ENCODE measurements at regions not wholly inside any gene's neighbourhood (a gene's known extent, or its start where the extent isn't known, plus 50 kb on each side); places are given as distances from the start of the nearest gene placed in this dataset.

- no peak overlapping the region for H3K4me3 ChIP-seq (replicated peaks in 1 of 2; ENCODE audit: low read depth in 2 of 2, low read length in 2 of 2)
- TF ChIP-seq CTCF (IDR thresholded peaks at IDR 0.05; ENCODE audit: low read depth, low read length), result no peak
- no peak for DNase-seq (ENCODE audit: low read depth in 2 of 2)
These were observed 373.6 kb downstream of the NUP35 start for GRCh38 chr2:183497861-183498260.

GRCh38 chr2:183505911-183506310 is 381.7 kb downstream of the NUP35 start:
- no peak for DNase-seq (ENCODE audit: low read depth in 2 of 2)
- no peak overlapping the region for H3K4me3 ChIP-seq (replicated peaks in 1 of 2; ENCODE audit: low read depth in 2 of 2, low read length in 2 of 2)
- no peak for TF ChIP-seq CTCF (IDR thresholded peaks at IDR 0.05; ENCODE audit: low read depth, low read length)

- H3K4me3 ChIP-seq (replicated peaks in 1 of 2; ENCODE audit: low read depth in 2 of 2, low read length in 2 of 2), result no peak overlapping the region
- no peak for DNase-seq (ENCODE audit: low read depth in 2 of 2)
- no peak for TF ChIP-seq CTCF (IDR thresholded peaks at IDR 0.05; ENCODE audit: low read depth, low read length)
These were observed 386.9 kb downstream of the NUP35 start for GRCh38 chr2:183511154-183511553.

- TF ChIP-seq CTCF (IDR thresholded peaks at IDR 0.05; ENCODE audit: low read depth, low read length), result no peak
- H3K4me3 ChIP-seq (replicated peaks in 1 of 2; ENCODE audit: low read depth in 2 of 2, low read length in 2 of 2), result no peak overlapping the region
- DNase-seq (ENCODE audit: low read depth in 2 of 2), result no peak
These were observed 395.3 kb downstream of the NUP35 start for GRCh38 chr2:183519371-183520056.

- DNase-seq (ENCODE audit: low read depth in 2 of 2), result no peak
- H3K4me3 ChIP-seq (replicated peaks in 1 of 2; ENCODE audit: low read depth in 2 of 2, low read length in 2 of 2), result no peak overlapping the region
- no peak for TF ChIP-seq CTCF (IDR thresholded peaks at IDR 0.05; ENCODE audit: low read depth, low read length)
These were observed 397.7 kb downstream of the NUP35 start for GRCh38 chr2:183521911-183522310.

GRCh38 chr2:183522489-183523266 is 398.4 kb downstream of the NUP35 start:
- TF ChIP-seq CTCF (IDR thresholded peaks at IDR 0.05; ENCODE audit: low read depth, low read length), result no peak
- H3K4me3 ChIP-seq (replicated peaks in 1 of 2; ENCODE audit: low read depth in 2 of 2, low read length in 2 of 2), result no peak overlapping the region
- DNase-seq (ENCODE audit: low read depth in 2 of 2), result no peak
